ENCODE measurements at regions not wholly inside any gene's neighbourhood (a gene's known extent, or its start where the extent isn't known, plus 50 kb on each side); places are given as distances from the start of the nearest gene placed in this dataset.

- DNase-seq (ENCODE audit: low read depth), result no peak
- TF ChIP-seq CTCF (conservative IDR thresholded peaks at IDR 0.05; ENCODE audit: low read depth, low read length), result no peak
- H3K4me3 ChIP-seq (ENCODE audit: low read depth, low read length), result no peak overlapping the region
These were observed 207.5 kb downstream of the LRRC70 start for GRCh38 chr5:62786099-62786498.

GRCh38 chr5:62785588-62785987, 207.0 kb downstream of the LRRC70 start:
- no peak for DNase-seq (ENCODE audit: low read depth)
- no peak for TF ChIP-seq CTCF (conservative IDR thresholded peaks at IDR 0.05; ENCODE audit: low read depth, low read length)

GRCh38 chr5:62783374-62784057, 204.9 kb downstream of the LRRC70 start:
- no peak for DNase-seq (ENCODE audit: low read depth)
- no peak for TF ChIP-seq CTCF (conservative IDR thresholded peaks at IDR 0.05; ENCODE audit: low read depth, low read length)

More at GRCh38 chr5:62785588-62785987, 207.0 kb downstream of the LRRC70 start:
- H3K4me3 ChIP-seq (ENCODE audit: low read depth, low read length), result no peak overlapping the region

GRCh38 chr5:62780888-62781287, 202.3 kb downstream of the LRRC70 start:
- no peak for TF ChIP-seq CTCF (conservative IDR thresholded peaks at IDR 0.05; ENCODE audit: low read depth, low read length)
- DNase-seq (ENCODE audit: low read depth), result no peak
- H3K4me3 ChIP-seq (ENCODE audit: low read depth, low read length), result no peak overlapping the region

More at GRCh38 chr5:62783374-62784057, 204.9 kb downstream of the LRRC70 start:
- H3K4me3 ChIP-seq (ENCODE audit: low read depth, low read length), result no peak overlapping the region

GRCh38 chr5:62780230-62780629, 201.6 kb downstream of the LRRC70 start:
- TF ChIP-seq CTCF (conservative IDR thresholded peaks at IDR 0.05; ENCODE audit: low read depth, low read length), result no peak
- DNase-seq (ENCODE audit: low read depth), result no peak
- no peak overlapping the region for H3K4me3 ChIP-seq (ENCODE audit: low read depth, low read length)

GRCh38 chr5:62779010-62779422, 200.4 kb downstream of the LRRC70 start:
- peak; percentile 76 for DNase-seq (ENCODE audit: low read depth)
- peak; percentile 76 for TF ChIP-seq CTCF (conservative IDR thresholded peaks at IDR 0.05; ENCODE audit: low read depth, low read length)
- H3K4me3 ChIP-seq (ENCODE audit: low read depth, low read length), result no peak overlapping the region

Measured in choroid plexus epithelial cell (primary cell).